GM21786 (cell line): ENCODE measurements at regions not wholly inside any gene's neighbourhood (a gene's known extent, or its start where the extent isn't known, plus 50 kb on each side); places are given as distances from the start of the nearest gene placed in this dataset.
"Not testable (repeated sequence)": the region's sequence is repeated elsewhere in the genome, so short reads cannot be mapped to it uniquely, and the experiment has no call there.

Experiments used
- ATAC-seq: cut with Tn5 transposase; IDR thresholded peaks from one replicate; pipeline ENCODE4 v1.9.1; 2021; ENCODE audit not compliant: unreplicated experiment

- ATAC-seq: no peak
These were observed 135.1 kb upstream of the RFX3 start for GRCh38 chr9:3660936-3661335.

- no peak for ATAC-seq
These were observed 133.8 kb upstream of the RFX3 start for GRCh38 chr9:3659647-3660046.

GRCh38 chr9:3658964-3659363 is 133.2 kb upstream of the RFX3 start:
- ATAC-seq: no peak

GRCh38 chr9:3656224-3656623 is 130.4 kb upstream of the RFX3 start:
- ATAC-seq: no peak

- no peak for ATAC-seq
These were observed 125.3 kb upstream of the RFX3 start for GRCh38 chr9:3650994-3651622.

- ATAC-seq: no peak
These were observed 123.0 kb upstream of the RFX3 start for GRCh38 chr9:3648722-3649246.

- no peak for ATAC-seq
These were observed 122.5 kb upstream of the RFX3 start for GRCh38 chr9:3648266-3648665.

- no peak for ATAC-seq
These were observed 121.9 kb upstream of the RFX3 start for GRCh38 chr9:3647652-3648051.

GRCh38 chr9:3646226-3646625 is 120.4 kb upstream of the RFX3 start:
- ATAC-seq: no peak

GRCh38 chr9:3642075-3642474 is 116.3 kb upstream of the RFX3 start:
- ATAC-seq: not testable (repeated sequence)

- no peak for ATAC-seq
These were observed 103.7 kb upstream of the RFX3 start for GRCh38 chr9:3629495-3629894.

- ATAC-seq: no peak
These were observed 102.4 kb upstream of the RFX3 start for GRCh38 chr9:3628239-3628638.

- no peak for ATAC-seq
These were observed 82.2 kb upstream of the RFX3 start for GRCh38 chr9:3608011-3608410.

GRCh38 chr9:3600672-3601071 is 74.9 kb upstream of the RFX3 start:
- ATAC-seq: no peak

- no peak for ATAC-seq
These were observed 72.0 kb upstream of the RFX3 start for GRCh38 chr9:3597792-3598191.

- ATAC-seq: no peak
These were observed 60.3 kb upstream of the RFX3 start for GRCh38 chr9:3586066-3586465.

- no peak for ATAC-seq
These were observed 59.8 kb upstream of the RFX3 start for GRCh38 chr9:3585606-3586005.

- no peak for ATAC-seq
These were observed 53.0 kb upstream of the RFX3 start for GRCh38 chr9:3578786-3579185.

- no peak for ATAC-seq
These were observed 50.5 kb upstream of the RFX3 start for GRCh38 chr9:3576328-3576727.

- no peak for ATAC-seq
These were observed 50.0 kb upstream of the RFX3 start for GRCh38 chr9:3575821-3576220.
